ENCODE measurements at regions not wholly inside any gene's neighbourhood (a gene's known extent, or its start where the extent isn't known, plus 50 kb on each side); places are given as distances from the start of the nearest gene placed in this dataset.
"Not testable (repeated sequence)": the region's sequence is repeated elsewhere in the genome, so short reads cannot be mapped to it uniquely, and the experiment has no call there.

GRCh38 chr15:28789401-28790114 lies 58.9 kb downstream of the GOLGA6L7 start:
- peak; percentile 32 for DNase-seq

DNA sequence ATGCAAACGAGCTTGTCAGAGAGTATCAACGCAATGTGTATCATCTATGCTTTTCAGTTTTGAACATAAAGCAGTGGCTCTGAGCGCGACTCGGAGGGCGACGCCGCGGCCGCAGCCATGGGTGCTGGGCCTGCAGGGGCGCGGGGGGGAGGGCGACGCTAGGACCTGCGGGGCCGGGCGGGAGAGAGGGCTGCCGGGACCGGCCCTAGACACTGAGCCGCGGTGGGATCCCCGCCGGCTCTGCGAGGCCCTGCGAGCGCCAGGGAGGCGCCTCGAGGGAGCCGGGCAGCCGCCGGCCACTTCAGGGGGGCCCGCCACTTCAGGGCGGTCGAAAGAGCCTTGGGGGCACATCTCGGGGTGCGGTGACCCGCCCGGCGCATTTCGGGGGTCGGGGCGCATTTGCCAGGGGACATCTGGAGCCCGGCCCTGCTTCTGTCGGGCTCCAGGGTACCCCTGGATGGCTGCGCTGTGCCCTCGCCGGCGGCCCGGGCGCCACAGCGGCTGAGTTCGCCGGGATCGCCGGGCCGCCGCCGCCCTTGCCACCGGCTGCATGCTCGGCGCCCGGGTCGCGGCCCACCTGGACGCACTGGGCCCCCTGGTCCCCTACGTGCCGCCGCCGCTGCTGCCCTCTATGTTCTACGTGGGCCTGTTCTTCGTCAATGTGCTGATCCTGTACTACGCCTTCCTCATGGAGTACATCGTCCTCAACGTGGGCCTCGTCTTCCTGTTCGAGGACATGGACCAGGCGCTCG lies 59.6 kb downstream of the GOLGA6L7 start:
- not testable (repeated sequence) for DNase-seq

- DNase-seq = not testable (repeated sequence)
These were observed 60.3 kb downstream of the GOLGA6L7 start for GRCh38 chr15:28788176-28788575.

DNA sequence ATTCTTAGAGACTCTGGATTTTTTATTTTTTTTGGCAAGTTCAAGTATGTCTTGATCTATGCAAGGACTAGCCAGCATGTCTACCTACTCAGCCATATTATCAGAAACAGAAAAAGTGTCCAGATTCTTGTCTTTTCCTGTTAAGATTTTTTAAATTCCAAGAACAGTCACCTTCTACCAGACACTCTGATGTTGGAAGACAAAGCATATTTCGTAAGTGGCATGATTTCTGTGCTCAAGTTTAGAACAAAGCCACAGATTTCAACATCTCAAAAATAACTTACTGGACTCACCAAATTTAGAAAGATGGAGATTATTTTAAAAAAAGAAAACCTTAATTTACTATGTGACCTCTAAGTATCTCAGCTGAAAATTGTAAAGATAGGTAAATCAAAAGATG lies 61.9 kb downstream of the GOLGA6L7 start:
- no peak for DNase-seq

GRCh38 chr15:28784347-28785163 lies 63.9 kb downstream of the GOLGA6L7 start:
- not testable (repeated sequence) for DNase-seq

DNA sequence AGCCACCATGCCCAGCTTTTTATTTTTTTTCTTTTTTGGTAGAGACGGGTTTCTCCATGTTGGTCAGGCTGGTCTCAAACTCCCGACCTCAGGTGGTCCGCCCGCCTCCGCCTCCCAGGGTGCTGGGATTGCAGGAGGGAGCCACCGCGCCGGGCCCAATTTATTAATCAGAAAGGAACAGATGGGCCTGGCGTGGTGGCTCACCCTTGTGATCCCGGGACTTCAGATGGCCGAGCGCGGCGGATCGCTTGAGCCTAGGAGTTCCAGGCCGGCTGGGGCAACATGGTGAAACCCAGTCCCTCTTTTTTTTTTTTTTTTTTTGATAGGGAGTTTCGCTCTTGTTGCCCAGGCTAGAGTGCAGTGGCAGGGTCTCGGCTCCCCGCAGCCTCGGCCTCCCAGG lies 64.6 kb downstream of the GOLGA6L7 start:
- no peak for DNase-seq

DNA sequence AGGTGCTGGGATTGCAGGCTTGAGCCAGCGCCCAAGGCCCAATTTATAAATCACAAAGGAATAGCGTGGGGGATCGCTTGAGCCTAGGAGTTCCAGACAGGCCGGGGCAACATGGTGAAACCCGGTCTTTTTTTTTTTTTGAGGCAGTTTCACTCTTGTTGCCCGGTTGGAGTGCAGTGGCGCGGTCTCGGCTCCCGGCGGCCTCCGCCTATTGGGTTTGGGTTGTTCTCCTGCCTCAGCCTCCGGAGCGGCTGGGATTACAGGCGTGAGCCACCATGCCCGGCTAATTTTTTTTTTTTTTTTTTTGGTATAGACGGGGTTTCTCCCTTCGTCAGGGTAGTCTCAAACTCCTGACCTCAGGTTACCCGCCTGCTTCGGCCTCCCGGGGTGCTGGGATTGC lies 65.0 kb downstream of the GOLGA6L7 start:
- no peak for DNase-seq

- not testable (repeated sequence) for DNase-seq
These were observed 66.2 kb upstream of the GOLGA8M start for GRCh38 chr15:28778397-28778796.

GRCh38 chr15:28772857-28773256 lies 60.6 kb upstream of the GOLGA8M start:
- not testable (repeated sequence) for DNase-seq

Measured in dermis blood vessel endothelial cell (primary cell).